Activated naive CD4-positive, alpha-beta T cell treated with Interleukin-2 at 50 U/mL for 16 hours (primary cell): ENCODE measurements at regions not wholly inside any gene's neighbourhood (a gene's known extent, or its start where the extent isn't known, plus 50 kb on each side); places are given as distances from the start of the nearest gene placed in this dataset.
"Not testable (repeated sequence)": the region's sequence is repeated elsewhere in the genome, so short reads cannot be mapped to it uniquely, and the experiment has no call there.

Experiments
- DNase-seq: peaks from one replicate; pipeline ENCODE4 v3.0.0-alpha.2; 2020

GRCh38 chr16:77488652-77489051 lies 53.8 kb upstream of the ADAMTS18 start:
- no peak for DNase-seq

DNA sequence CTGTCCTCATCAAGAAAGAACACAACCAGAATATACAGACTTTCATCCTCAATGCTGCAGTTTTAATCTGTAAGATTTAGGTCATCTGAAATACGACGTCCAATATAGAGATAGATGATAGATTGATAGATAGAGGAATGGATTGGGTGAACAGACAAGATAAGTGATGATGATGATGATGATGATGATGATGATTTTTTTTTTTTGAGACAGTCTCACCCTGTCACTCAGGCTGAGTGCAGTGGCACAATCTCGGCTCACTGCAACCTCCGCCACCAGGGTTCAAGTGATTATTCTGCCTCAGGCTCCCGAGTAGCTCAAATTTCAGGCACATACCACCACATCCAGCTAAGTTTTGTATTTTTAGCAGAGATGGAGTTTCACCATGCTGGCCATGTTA lies 56.3 kb upstream of the ADAMTS18 start:
- DNase-seq, result no peak

GRCh38 chr16:77496934-77497333 lies 62.1 kb upstream of the ADAMTS18 start:
- no peak for DNase-seq

GRCh38 chr16:77499373-77500285 lies 64.8 kb upstream of the ADAMTS18 start:
- DNase-seq, result no peak

DNA sequence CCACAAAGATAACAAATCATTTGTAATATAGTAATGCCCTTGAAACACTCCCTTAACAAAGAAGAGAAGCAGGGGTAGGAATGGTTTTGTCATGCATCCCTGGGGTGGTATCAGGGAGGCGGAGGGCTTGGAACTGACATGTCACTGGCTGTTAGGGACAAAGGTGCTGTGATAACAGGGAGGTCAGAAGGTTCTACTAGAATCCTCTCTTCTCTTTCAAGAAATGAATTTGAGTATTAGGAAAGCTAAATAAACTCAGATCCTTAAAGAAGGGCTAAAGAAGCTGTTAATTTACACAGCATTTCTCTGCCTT lies 65.4 kb upstream of the ADAMTS18 start:
- DNase-seq, result no peak

DNA sequence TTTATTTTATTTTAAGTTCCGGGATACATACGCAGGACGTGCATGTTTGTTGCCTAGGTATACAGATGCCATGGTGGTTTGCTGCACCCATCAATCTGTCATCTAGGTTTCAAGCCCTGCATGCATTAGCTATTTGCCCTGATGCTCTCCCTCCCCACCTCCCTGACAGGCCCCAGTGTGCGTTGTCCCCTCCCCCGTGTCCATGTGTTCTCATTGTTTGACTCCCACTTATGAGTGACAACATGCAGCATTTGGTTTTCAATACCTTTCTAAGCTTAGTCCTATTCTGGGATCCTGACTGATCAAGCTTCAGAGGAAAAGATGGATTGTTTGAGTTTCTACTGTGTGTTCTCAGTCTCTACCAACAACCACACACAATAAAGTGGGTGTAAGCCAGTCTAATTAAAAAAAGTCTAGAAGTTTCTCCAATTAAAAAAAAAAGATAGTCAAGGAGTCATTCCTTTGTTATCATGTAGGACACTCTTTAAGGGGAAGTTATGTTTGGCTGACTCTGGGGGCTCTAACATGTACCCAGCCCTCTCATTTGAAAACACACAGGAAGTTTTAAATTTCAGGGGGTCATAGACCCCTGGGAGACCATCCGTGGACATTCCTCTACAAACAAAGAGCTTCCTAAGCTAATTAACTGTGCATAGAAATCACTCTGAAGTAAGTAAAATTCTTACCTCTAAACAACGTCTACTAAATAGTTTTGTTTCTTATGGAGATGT lies 66.3 kb upstream of the ADAMTS18 start:
- no peak for DNase-seq

DNA sequence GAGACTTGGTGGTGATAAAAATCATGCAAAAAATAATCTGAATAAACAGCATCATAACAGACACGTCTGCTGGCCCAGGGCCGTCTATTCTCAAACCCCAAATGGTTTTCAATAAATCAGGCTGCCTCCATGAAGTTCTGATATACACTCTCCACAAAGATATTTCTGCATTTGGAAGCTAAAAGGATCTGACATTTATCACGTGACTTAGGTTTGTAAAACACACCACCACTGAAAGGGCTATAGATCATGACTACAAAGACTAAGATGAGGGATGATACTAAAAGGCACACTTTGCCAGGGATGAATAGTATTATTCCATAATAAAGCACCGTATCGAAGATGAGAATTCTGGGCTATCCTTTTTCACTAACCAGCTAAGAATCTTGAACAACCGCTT lies 67.6 kb upstream of the ADAMTS18 start:
- DNase-seq, result no peak

DNA sequence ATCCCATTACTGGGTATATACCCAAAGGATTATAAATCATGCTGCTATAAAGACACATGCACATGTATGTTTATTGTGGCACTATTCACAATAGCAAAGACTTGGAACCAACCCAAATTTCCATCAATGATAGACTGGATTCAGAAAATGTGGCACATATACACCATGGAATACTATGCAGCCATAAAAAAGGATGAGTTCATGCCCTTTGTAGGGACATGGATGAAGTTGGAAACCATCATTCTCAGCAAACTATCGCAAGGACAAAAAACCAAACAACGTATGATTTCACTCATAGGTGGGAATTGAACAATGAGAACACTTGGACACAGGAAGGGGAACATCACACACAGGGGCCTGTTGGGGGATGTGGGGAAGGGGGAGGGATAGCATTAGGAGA lies 71.7 kb upstream of the ADAMTS18 start:
- not testable (repeated sequence) for DNase-seq

DNA sequence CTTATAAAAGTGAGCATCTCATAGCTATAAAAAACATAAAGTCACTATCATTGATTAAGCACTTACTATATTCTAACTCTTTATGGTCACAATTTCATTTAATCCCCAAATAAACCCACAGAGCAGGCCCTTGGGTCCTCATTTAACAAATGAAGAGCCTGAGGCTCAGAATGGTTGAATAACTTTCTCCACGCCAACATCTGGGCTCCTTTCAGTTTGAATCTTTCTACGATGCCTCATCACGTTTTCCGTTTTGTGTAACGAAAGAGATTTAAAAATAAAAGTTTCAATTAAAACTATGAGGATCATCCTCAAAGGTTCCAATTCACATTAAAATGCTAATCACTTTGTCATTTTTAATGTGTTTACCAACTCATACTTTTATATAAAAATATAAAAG lies 74.2 kb upstream of the ADAMTS18 start:
- DNase-seq, result no peak

GRCh38 chr16:77509796-77510195 lies 75.0 kb upstream of the ADAMTS18 start:
- no peak for DNase-seq

DNA sequence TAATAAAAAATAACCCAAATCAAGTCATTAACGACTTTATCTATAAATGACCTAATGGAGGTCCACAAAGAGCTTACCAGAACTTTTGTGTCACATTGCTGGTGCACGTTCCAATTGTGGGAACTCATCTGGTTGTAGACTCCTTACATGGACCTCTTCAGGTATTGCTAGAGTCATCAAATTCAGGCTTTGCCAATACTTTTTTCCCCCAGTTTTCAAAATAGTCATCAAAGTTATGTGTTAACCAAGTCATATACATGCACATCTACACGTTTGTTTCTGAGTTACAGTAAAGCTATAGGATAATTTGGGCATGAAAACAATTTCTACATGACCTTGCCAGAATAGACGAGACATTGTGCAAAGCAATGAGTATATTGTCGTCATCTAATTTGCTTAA lies 76.2 kb upstream of the ADAMTS18 start:
- DNase-seq, result no peak

DNA sequence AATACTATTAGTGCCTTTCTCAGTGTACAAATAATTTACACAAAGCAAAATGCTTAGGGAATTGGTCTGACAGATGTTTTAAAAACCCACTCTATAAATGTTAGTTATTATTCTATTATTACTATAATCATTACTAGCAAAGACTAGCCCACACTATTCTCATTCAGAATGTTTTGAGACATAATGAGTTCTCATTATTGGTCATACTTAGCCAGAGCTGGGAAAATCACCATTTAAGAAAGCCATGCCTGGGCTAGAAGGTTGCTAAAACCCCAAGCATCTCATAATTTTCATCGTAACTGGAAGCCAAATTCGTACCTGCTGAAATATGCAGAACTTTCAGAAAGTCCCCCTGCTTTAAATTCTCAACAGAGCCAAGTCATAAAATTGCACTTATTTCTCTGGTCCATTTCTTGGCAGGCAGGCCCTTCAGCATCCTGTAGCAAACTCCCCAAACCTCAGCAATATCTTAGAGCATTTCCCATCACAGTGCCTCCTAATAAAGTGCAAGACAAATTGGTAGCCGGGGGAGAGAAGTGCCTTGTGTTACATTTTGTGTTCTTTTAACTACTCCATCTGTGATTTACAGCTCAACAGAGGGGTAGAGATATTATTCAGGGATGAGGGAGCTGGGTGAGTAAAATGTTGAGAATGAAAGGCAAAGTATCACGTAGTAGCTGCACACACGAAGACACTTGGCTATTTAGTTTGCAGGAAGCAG lies 79.8 kb upstream of the ADAMTS18 start:
- DNase-seq, result no peak

- not testable (repeated sequence) for DNase-seq
These were observed 90.4 kb upstream of the ADAMTS18 start for GRCh38 chr16:77525226-77525625.

- no peak for DNase-seq
These were observed 96.9 kb upstream of the ADAMTS18 start for GRCh38 chr16:77531752-77532151.

- no peak for DNase-seq
These were observed 102.0 kb upstream of the ADAMTS18 start for GRCh38 chr16:77536809-77537208.

GRCh38 chr16:77539421-77540034 lies 104.7 kb upstream of the ADAMTS18 start:
- DNase-seq, result no peak

DNA sequence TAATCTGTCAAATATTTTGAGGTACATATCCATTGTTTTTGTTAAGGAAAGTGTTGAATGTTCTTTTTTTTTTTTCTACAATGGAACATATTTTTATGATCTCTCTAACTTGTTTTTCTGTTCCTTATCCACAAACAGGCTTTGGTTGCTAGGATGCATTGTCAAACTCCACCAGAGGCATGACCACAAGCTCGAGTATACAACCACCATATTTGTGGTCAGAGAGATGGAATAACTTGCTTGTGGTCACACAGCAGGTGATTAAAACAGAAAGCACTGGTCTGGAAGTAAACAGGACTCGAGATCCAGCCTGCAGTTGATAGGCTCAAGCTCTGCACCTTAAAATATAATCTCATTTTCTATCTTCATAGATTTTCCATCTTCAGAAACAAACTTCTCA lies 105.8 kb upstream of the ADAMTS18 start:
- DNase-seq, result no peak

DNA sequence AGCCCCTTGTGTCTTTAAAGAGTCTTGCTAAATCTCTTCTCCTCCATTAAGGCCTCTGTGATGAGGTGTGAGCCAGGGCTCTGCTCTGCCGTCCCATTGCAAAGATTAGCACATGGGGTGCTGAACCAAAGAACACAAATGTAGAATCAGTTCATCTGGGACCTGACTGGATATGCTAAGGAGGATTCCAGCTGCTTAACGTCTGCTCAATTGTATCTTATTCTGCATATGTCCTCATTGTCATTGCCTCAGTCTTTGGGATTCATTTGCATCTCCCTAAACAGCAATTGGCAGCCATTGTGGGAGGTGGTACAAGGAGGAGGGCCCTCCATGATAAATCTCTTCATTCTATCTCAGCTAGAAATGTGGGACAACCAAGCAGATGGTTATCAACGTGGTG lies 106.3 kb upstream of the ADAMTS18 start:
- no peak for DNase-seq

GRCh38 chr16:77548151-77548550 lies 113.3 kb upstream of the ADAMTS18 start:
- DNase-seq, result no peak

- DNase-seq, result no peak
These were observed 113.9 kb upstream of the ADAMTS18 start for GRCh38 chr16:77548766-77549165.

DNA sequence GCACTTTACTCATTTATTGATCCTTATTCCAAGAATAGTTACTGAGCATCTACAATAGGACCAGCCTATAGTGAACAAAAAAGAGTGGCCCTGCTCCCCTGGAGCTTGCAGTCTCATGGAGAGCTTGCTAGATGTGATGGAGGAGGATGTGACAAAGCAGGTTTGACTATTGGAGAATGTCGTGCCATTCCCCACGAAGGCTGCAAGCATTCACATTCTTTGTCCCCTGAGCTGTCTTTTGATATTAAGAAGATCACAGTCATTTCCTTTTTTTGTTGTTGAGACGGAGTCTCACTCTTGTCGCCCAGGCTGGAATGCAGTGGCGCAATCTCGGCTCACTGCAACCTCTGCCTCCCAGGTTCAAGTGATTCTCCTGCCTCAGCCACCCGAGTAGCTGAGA lies 115.0 kb upstream of the ADAMTS18 start:
- no peak for DNase-seq

GRCh38 chr16:77551357-77551756 lies 116.5 kb upstream of the ADAMTS18 start:
- DNase-seq, result no peak

DNA sequence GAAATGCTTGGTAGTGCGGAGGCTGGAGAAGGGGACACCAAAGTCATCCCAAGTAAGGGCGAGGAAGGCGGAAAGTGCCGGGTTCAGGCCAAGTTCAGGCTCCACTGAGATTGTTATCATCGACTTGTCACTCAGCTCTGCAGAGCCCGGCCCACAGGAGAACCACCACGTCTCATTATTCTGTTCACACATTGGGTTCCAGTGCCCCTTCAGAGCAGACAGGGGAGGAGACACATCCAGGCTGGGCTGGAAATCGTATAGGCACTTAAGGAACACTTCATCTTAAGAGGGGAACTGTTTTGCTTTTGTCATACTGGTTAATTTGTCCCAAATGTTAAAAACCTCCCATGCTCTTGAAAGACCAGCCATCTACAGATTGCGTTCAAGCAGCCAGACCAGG lies 118.3 kb upstream of the ADAMTS18 start:
- no peak for DNase-seq
